ENCODE measurements at regions not wholly inside any gene's neighbourhood (a gene's known extent, or its start where the extent isn't known, plus 50 kb on each side); places are given as distances from the start of the nearest gene placed in this dataset.

DNA sequence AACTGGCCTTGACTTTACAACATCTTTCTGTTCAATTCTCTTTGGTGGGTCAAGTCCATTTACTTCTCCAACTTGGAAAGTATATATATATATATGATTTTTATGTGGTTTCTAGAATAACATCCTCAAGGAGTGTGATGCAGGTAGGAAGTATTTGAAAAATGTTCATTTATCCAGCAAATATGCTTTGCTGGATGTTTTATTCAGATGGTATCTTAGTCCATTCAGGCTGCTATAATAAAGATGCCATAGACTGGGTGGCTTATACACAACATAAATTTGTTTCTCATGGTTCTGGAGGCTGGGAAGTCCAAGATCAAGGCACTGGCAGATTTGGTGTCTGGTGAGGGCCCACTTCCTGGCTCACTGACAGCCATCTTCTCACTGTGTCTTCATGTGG is 168.7 kb upstream of the RASGRP1 start:
- no peak for TF ChIP-seq CTCF (IDR thresholded peaks at IDR 0.05)
- no peak for TF ChIP-seq POLR2A (IDR thresholded peaks at IDR 0.05)

Measured in esophagus squamous epithelium (tissue), 4 donors.